ENCODE measurements at regions not wholly inside any gene's neighbourhood (a gene's known extent, or its start where the extent isn't known, plus 50 kb on each side); places are given as distances from the start of the nearest gene placed in this dataset.

GRCh38 chr7:106606120-106606519 lies 54.8 kb downstream of the CCDC71L start:
- TF ChIP-seq, protein P1, sequence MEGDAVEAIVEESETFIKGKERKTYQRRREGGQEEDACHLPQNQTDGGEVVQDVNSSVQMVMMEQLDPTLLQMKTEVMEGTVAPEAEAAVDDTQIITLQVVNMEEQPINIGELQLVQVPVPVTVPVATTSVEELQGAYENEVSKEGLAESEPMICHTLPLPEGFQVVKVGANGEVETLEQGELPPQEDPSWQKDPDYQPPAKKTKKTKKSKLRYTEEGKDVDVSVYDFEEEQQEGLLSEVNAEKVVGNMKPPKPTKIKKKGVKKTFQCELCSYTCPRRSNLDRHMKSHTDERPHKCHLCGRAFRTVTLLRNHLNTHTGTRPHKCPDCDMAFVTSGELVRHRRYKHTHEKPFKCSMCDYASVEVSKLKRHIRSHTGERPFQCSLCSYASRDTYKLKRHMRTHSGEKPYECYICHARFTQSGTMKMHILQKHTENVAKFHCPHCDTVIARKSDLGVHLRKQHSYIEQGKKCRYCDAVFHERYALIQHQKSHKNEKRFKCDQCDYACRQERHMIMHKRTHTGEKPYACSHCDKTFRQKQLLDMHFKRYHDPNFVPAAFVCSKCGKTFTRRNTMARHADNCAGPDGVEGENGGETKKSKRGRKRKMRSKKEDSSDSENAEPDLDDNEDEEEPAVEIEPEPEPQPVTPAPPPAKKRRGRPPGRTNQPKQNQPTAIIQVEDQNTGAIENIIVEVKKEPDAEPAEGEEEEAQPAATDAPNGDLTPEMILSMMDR (IDR thresholded peaks at IDR 0.05; ENCODE audit: low read depth, low read length) = no peak
- no peak for DNase-seq (ENCODE audit: extremely low read depth, low read depth)

GRCh38 chr7:106604971-106605370 lies 56.0 kb downstream of the CCDC71L start:
- TF ChIP-seq, protein P1 (IDR thresholded peaks at IDR 0.05; ENCODE audit: low read depth, low read length) = no peak
- no peak for DNase-seq (ENCODE audit: extremely low read depth, low read depth)

GRCh38 chr7:106604303-106604924 lies 56.5 kb downstream of the CCDC71L start:
- DNase-seq (ENCODE audit: extremely low read depth, low read depth) = no peak
- TF ChIP-seq, protein P1 (IDR thresholded peaks at IDR 0.05; ENCODE audit: low read depth, low read length) = no peak

GRCh38 chr7:106603346-106603745 lies 57.6 kb downstream of the CCDC71L start:
- TF ChIP-seq, protein P1 (IDR thresholded peaks at IDR 0.05; ENCODE audit: low read depth, low read length) = no peak

GRCh38 chr7:106602062-106602461 lies 58.9 kb downstream of the CCDC71L start:
- TF ChIP-seq, protein P1 (IDR thresholded peaks at IDR 0.05; ENCODE audit: low read depth, low read length) = no peak
- DNase-seq (ENCODE audit: extremely low read depth, low read depth) = no peak

More at GRCh38 chr7:106603346-106603745, 57.6 kb downstream of the CCDC71L start:
- no peak for DNase-seq (ENCODE audit: extremely low read depth, low read depth)

DNA sequence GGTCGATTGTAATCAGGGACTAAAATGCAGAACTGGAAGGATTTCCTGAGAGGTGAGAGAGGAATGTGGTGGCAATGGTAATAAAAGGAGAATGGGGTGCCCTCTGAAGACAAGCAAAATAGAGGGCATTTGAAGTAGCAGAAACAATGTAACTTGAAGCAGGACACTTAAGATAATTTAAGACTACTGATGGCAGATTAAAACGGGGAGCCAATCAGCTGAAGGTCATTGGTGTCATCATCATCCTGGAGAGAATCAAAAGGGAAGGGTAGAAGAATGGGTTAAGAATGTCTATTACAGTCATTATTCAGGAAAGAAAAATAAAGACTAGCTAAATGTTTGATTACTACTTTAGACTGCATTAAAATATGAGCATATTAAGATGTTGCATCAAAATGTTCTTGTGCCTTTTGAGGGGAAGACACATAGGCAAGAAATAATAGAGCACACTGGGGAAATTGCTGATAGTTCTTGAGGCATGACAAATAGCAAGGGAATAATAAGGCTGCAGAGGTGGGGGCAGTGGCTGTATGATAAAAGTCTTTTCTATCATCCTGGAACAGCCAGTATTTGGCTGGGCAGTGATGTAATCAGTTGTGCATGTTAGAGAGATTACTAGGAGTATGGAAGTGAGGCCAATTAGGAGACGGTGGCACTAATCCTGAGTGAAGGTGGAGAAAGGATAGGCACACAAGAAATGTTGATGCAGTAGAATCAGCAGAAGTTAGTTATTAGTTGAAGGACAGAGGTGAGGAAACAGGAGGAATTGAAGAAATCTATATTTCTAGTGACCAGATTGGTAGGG lies 60.2 kb downstream of the CCDC71L start:
- TF ChIP-seq, protein P1 (IDR thresholded peaks at IDR 0.05; ENCODE audit: low read depth, low read length) = no peak

GRCh38 chr7:106599343-106599698 lies 61.6 kb downstream of the CCDC71L start:
- no peak for DNase-seq (ENCODE audit: extremely low read depth, low read depth)
- TF ChIP-seq, protein P1 (IDR thresholded peaks at IDR 0.05; ENCODE audit: low read depth, low read length) = no peak

More for the DNA sequence above, 60.2 kb downstream of the CCDC71L start:
- DNase-seq (ENCODE audit: extremely low read depth, low read depth) = no peak

Measured in AG09319 (cell line).